Stimulated activated CD8-positive, alpha-beta memory T cell treated with anti-CD3 and anti-CD28 coated beads, Interleukin-2, amount 100 ng/mL, for 48 hours (primary cell): ENCODE measurements at regions not wholly inside any gene's neighbourhood (a gene's known extent, or its start where the extent isn't known, plus 50 kb on each side); places are given as distances from the start of the nearest gene placed in this dataset.

Source experiments
- DNase-seq, 2 donors: peaks; one replicate each; pipeline ENCODE4 v3.0.0-alpha.2; 2020; ENCODE audit warnings: low read depth in 2 of 2

DNA sequence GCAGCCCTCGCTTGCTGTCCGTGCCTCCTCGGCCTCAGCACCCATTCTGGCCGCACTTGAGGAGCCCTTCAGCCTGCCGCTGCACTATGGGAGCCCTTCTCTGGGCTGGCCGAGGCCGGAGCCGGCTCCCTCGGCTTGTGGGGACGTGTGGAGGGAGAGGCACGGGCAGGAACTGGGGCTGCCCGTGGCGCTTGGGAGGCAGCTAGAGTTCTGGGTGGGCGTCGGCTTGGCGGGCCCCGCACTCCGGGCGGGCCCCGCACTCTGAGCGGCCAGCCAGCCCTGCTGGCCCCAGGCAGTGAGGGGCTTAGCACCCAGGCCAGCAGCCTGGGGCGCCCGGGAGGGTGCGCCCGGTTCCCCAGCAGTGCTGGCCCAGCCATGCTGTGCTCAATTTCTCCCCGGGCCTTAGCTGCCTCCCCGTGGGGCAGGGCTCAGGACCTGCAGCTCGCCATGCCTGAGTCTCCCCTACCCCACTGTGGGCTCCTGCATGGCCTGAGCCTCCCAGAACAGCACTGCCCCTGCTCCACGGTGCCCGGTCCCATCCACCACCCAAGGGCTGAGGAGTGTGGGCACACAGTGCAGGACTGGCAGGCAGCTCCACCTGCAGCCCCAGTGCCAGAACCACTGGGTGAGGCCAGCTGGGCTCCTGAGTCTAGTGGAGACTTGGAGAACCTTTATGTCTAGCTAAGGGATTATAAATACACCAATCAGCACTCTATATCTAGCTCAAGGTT is 240.0 kb upstream of the PRR20A start:
- no peak for DNase-seq

- DNase-seq = no peak
These were observed 238.4 kb upstream of the PRR20A start for GRCh38 chr13:56902276-56902675.

GRCh38 chr13:56903710-56904282 is 236.9 kb upstream of the PRR20A start:
- DNase-seq = no peak

GRCh38 chr13:56906909-56907308 is 233.8 kb upstream of the PRR20A start:
- DNase-seq = no peak

DNA sequence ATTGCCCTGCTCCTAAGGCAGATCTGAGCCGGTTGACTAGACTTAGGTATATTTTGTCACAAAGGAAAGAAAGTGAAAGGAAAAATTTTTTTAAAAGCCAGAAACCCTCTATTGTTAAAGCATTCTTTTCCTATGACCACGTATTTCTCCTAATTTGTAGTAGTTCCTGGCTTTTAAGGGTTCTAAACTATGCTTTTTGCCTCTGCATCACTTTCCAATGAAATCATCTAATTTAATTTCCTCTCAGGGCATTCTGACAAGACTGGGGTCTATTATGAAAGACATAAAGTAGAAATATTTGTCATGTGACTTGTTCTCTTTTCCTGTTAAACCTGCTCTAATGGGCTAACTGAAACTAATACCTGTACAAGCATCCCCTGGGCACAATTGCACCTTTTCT is 233.0 kb upstream of the PRR20A start:
- DNase-seq = no peak

GRCh38 chr13:56909896-56910600 is 230.7 kb upstream of the PRR20A start:
- no peak for DNase-seq

- no peak for DNase-seq
These were observed 222.8 kb upstream of the PRR20A start for GRCh38 chr13:56917966-56918365.

DNA sequence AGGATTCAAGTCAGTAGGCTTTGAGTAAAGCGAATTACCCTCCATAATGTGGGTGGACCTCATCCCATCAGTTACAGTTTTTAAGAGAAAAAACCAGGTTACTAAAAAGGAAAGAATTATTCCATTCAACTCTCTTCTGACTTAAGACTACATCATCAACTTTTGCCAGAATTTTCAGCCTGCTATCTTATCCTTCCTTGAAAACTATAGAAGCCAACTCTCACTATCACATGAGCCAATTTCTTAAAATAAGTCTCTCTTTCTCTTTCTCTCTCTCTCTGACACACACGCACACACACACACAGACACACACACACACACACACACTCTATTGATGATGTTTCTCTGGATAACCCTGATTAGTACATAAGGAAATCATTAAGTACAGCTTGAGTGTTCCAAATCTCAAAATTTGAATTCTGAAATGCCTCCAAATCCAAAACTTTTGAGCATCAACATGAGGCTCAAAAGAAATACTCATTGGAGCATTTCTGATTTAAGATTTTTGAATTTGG is 217.0 kb upstream of the PRR20A start:
- DNase-seq = no peak

- DNase-seq = no peak
These were observed 216.3 kb upstream of the PRR20A start for GRCh38 chr13:56924401-56924800.

DNA sequence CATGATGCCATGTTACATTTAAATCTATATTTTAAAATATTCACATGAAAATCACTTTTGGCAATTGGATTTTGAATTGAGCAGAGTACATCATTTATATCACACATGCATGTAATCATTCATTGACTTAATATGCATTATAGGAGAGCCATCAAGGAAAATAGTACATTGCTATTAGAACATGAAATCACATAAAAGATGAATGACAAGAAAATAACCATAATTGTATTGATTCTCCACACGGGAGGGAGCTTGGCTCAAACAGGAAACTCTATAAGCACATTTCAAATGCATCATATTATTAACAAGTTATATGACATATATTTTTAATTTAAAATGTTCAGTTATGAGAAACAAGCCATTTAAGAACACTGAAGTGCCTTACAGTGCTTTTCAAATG is 208.6 kb upstream of the PRR20A start:
- no peak for DNase-seq

DNA sequence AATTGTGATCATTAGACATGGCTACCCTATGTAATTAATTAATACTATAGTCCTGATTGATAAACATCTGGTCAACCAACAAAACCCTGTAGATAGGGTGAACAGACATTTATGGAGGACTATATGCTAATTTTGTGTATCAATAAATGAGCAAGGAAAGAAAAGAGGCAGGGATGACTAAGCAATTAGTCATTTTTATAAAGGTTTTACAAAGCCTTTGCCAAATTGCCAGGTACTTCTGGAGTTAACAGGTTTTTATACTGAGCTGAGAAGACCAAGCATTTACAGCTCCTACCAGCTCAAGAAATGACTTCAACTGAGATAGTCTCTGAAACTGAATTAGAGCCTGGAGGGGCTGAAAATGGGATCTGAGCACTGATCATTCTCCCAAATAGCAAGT is 186.8 kb upstream of the PRR20A start:
- DNase-seq = no peak

GRCh38 chr13:56975647-56976046 is 165.1 kb upstream of the PRR20A start:
- DNase-seq = no peak

- no peak for DNase-seq
These were observed 159.9 kb upstream of the PRR20A start for GRCh38 chr13:56980856-56981255.

- no peak for DNase-seq
These were observed 154.6 kb upstream of the PRR20A start for GRCh38 chr13:56986121-56986520.

- DNase-seq = no peak
These were observed 152.2 kb upstream of the PRR20A start for GRCh38 chr13:56988543-56988942.

GRCh38 chr13:57003682-57004081 is 137.0 kb upstream of the PRR20A start:
- DNase-seq = no peak

GRCh38 chr13:57017357-57017756 is 123.4 kb upstream of the PRR20A start:
- DNase-seq = no peak

DNA sequence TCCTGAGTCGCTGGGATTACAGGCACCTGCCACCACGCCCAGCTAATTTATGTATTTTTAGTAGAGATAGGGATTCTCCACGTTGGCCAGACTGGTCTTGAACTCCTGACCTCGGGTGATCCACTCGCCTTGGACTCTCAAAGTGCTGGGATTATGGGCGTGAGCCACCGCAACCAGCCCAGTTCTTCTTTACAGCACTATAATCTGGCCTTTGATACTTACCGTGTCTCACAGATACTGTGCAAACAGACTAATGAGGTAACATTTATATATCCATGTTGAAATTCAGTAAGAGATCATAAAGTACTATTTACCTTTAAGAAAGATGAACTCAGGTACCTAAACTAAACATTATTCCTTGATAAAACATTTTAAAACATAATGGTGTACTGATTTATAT is 121.8 kb upstream of the PRR20A start:
- no peak for DNase-seq

GRCh38 chr13:57030671-57031070 is 110.0 kb upstream of the PRR20A start:
- DNase-seq = no peak

DNA sequence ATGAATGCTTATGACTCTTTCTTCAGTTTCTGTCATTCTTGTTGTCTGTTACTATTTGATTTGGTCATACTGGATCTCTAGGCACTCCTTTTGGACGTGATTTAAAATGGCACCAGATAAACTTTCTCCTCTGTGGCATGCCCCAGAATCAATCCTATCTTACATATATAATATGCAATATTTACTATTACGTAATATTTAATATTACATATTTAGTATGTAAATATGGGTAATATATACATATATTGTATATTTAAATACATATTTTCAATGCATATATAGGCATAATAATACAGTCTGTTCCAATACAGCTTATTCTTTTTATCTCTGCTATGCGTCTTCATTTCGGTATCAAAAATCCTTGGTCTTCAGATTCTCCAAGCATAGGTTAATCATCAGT is 104.4 kb upstream of the PRR20A start:
- no peak for DNase-seq

DNA sequence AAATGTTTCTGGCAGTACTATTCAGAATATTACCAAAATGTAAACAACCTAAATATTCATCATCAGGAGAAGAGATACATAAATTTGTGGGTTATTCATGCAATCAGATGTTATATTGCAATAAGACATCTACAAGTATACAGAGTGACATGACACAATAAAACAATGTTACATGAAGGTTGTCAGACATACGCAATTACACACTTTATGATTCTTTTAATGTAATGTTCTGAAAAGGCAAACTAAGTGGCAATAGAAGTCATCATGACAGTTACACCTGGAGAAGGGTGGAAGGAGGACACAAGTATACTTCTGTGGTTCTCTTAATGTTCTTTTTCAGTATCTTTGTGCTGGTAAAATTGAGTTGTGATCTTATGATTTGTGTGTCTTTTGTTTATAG is 95.8 kb upstream of the PRR20A start:
- DNase-seq = no peak

DNA sequence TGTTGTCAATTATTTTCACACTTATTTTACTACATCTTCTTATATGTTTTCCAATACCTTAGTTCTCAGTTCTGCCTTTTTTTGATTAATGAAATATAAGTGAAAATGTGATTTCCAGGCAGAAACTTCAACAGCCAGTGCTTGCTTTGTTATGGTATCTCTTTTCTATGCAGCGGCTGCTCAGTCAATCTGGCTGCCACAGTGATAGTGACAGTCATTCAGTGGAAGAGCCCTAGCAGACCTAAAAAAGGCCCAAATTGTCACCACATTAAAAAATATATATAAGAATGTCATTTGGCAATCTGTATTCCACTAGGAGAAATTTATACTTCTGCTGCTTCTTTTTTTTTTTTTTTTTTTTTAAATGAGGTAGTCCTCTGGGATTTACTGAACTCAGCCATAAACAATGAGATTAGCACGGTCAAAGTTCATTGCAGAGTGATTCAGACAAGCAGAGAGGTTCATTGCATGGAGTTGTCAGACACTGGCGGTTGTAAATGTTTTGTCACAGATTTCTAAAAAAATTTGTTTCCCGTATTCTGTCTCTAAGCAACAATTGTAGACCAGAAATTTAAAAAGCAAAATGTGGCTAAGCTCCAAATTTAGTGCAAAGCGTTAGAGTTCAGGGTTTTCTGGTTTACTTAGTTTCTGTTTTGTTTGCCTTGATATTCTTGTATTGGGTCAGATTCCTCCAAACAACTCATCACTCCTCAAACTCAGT is 94.7 kb upstream of the PRR20A start:
- DNase-seq = no peak
